ENCODE measurements at regions not wholly inside any gene's neighbourhood (a gene's known extent, or its start where the extent isn't known, plus 50 kb on each side); places are given as distances from the start of the nearest gene placed in this dataset.
A peak's percentile ranks its signal among the peaks of the same experiment; 100 is the strongest.

- no peaks in the 10 kb centered on the region for H3K9me3 ChIP-seq (ENCODE audit: low read length)
- no peaks in the 10 kb centered on the region for H3K79me2 ChIP-seq (replicated peaks; ENCODE audit: insufficient read depth, low read length)
- no peak overlapping the region for H3K27ac ChIP-seq (ENCODE audit: low read length)
- no peaks in the 10 kb centered on the region for H4K20me1 ChIP-seq (ENCODE audit: insufficient read depth)
- TF ChIP-seq, protein P1, sequence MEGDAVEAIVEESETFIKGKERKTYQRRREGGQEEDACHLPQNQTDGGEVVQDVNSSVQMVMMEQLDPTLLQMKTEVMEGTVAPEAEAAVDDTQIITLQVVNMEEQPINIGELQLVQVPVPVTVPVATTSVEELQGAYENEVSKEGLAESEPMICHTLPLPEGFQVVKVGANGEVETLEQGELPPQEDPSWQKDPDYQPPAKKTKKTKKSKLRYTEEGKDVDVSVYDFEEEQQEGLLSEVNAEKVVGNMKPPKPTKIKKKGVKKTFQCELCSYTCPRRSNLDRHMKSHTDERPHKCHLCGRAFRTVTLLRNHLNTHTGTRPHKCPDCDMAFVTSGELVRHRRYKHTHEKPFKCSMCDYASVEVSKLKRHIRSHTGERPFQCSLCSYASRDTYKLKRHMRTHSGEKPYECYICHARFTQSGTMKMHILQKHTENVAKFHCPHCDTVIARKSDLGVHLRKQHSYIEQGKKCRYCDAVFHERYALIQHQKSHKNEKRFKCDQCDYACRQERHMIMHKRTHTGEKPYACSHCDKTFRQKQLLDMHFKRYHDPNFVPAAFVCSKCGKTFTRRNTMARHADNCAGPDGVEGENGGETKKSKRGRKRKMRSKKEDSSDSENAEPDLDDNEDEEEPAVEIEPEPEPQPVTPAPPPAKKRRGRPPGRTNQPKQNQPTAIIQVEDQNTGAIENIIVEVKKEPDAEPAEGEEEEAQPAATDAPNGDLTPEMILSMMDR (IDR thresholded peaks at IDR 0.05; ENCODE audit: poor library complexity, severe bottlenecking) = peak; percentile 37
- TF ChIP-seq TAF1 (IDR thresholded peaks at IDR 0.05; ENCODE audit: low read depth) = no peak
- TF ChIP-seq EZH2 (IDR thresholded peaks at IDR 0.05; ENCODE audit: borderline replicate concordance, insufficient read depth, low read length, poor library complexity, severe bottlenecking) = no peak
- H3K9ac ChIP-seq (ENCODE audit: low read length) = no peak overlapping the region
- no peak overlapping the region for H2AFZ ChIP-seq (ENCODE audit: low read depth, low read length)
- no peaks in the 10 kb centered on the region for H3K27me3 ChIP-seq (ENCODE audit: insufficient read depth, low read depth, low read length)
- H3K4me3 ChIP-seq (ENCODE audit: low read length) = no peak overlapping the region
- no peak overlapping the region for H3K4me2 ChIP-seq (ENCODE audit: low read length)
- H3K9me2 ChIP-seq (ENCODE audit: insufficient read depth, low read length) = no peaks in the 10 kb centered on the region
- no peaks in the 10 kb centered on the region for H3F3A ChIP-seq (ENCODE audit: insufficient read depth, low read length, poor library complexity, severe bottlenecking)
- no peaks in the 10 kb centered on the region for H3K36me3 ChIP-seq (ENCODE audit: insufficient read depth, low read length)
Measured at GRCh38 chr3:195001961-195002861, 268.7 kb downstream of the XXYLT1 start.

GRCh38 chr3:195003006-195003892 is 267.7 kb downstream of the XXYLT1 start:
- no peak overlapping the region for H3K9ac ChIP-seq (ENCODE audit: low read length)
- no peaks in the 10 kb centered on the region for H3K9me2 ChIP-seq (ENCODE audit: insufficient read depth, low read length)
- H4K20me1 ChIP-seq (ENCODE audit: insufficient read depth) = no peaks in the 10 kb centered on the region
- no peak overlapping the region for H3K4me2 ChIP-seq (ENCODE audit: low read length)
- TF ChIP-seq MXI1 (conservative IDR thresholded peaks at IDR 0.05; ENCODE audit: poor library complexity, severe bottlenecking) (no peak), RAD21 (conservative IDR thresholded peaks at IDR 0.05) (no peak), EP300 (conservative IDR thresholded peaks at IDR 0.05; ENCODE audit: poor library complexity, severe bottlenecking) (no peak), EZH2 (IDR thresholded peaks at IDR 0.05; ENCODE audit: borderline replicate concordance, insufficient read depth, low read length, poor library complexity, severe bottlenecking) (no peak), POLR2AphosphoS5 (IDR thresholded peaks at IDR 0.05) (no peak), SMC3 (conservative IDR thresholded peaks at IDR 0.05; ENCODE audit: poor library complexity) (no peak), TAF1 (IDR thresholded peaks at IDR 0.05; ENCODE audit: low read depth) (no peak)
- TF ChIP-seq, protein P1 (IDR thresholded peaks at IDR 0.05; ENCODE audit: poor library complexity, severe bottlenecking) = no peak
- TF ChIP-seq, protein P2, sequence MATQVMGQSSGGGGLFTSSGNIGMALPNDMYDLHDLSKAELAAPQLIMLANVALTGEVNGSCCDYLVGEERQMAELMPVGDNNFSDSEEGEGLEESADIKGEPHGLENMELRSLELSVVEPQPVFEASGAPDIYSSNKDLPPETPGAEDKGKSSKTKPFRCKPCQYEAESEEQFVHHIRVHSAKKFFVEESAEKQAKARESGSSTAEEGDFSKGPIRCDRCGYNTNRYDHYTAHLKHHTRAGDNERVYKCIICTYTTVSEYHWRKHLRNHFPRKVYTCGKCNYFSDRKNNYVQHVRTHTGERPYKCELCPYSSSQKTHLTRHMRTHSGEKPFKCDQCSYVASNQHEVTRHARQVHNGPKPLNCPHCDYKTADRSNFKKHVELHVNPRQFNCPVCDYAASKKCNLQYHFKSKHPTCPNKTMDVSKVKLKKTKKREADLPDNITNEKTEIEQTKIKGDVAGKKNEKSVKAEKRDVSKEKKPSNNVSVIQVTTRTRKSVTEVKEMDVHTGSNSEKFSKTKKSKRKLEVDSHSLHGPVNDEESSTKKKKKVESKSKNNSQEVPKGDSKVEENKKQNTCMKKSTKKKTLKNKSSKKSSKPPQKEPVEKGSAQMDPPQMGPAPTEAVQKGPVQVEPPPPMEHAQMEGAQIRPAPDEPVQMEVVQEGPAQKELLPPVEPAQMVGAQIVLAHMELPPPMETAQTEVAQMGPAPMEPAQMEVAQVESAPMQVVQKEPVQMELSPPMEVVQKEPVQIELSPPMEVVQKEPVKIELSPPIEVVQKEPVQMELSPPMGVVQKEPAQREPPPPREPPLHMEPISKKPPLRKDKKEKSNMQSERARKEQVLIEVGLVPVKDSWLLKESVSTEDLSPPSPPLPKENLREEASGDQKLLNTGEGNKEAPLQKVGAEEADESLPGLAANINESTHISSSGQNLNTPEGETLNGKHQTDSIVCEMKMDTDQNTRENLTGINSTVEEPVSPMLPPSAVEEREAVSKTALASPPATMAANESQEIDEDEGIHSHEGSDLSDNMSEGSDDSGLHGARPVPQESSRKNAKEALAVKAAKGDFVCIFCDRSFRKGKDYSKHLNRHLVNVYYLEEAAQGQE (IDR thresholded peaks at IDR 0.05; ENCODE audit: borderline replicate concordance) = no peak
- H3K36me3 ChIP-seq (ENCODE audit: insufficient read depth, low read length) = no peaks in the 10 kb centered on the region
- H3F3A ChIP-seq (ENCODE audit: insufficient read depth, low read length, poor library complexity, severe bottlenecking) = no peaks in the 10 kb centered on the region
- H3K4me3 ChIP-seq (ENCODE audit: low read length) = no peak overlapping the region
- no peak overlapping the region for H3K27ac ChIP-seq (ENCODE audit: low read length)
- H2AFZ ChIP-seq (ENCODE audit: low read depth, low read length) = no peak overlapping the region
- H3K79me2 ChIP-seq (replicated peaks; ENCODE audit: insufficient read depth, low read length) = no peaks in the 10 kb centered on the region
- no peaks in the 10 kb centered on the region for H3K27me3 ChIP-seq (ENCODE audit: insufficient read depth, low read depth, low read length)
- no peaks in the 10 kb centered on the region for H3K9me3 ChIP-seq (ENCODE audit: low read length)
